ENCODE measurements at regions not wholly inside any gene's neighbourhood (a gene's known extent, or its start where the extent isn't known, plus 50 kb on each side); places are given as distances from the start of the nearest gene placed in this dataset.

GRCh38 chr3:18919158-18919557 is 229.2 kb upstream of the KCNH8 start:
- TF ChIP-seq, protein P1, sequence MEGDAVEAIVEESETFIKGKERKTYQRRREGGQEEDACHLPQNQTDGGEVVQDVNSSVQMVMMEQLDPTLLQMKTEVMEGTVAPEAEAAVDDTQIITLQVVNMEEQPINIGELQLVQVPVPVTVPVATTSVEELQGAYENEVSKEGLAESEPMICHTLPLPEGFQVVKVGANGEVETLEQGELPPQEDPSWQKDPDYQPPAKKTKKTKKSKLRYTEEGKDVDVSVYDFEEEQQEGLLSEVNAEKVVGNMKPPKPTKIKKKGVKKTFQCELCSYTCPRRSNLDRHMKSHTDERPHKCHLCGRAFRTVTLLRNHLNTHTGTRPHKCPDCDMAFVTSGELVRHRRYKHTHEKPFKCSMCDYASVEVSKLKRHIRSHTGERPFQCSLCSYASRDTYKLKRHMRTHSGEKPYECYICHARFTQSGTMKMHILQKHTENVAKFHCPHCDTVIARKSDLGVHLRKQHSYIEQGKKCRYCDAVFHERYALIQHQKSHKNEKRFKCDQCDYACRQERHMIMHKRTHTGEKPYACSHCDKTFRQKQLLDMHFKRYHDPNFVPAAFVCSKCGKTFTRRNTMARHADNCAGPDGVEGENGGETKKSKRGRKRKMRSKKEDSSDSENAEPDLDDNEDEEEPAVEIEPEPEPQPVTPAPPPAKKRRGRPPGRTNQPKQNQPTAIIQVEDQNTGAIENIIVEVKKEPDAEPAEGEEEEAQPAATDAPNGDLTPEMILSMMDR (IDR thresholded peaks at IDR 0.05): no peak
- TF ChIP-seq POLR2A (IDR thresholded peaks at IDR 0.05) (no peak), POLR2AphosphoS5 (IDR thresholded peaks at IDR 0.05) (no peak)

Data from sigmoid colon (tissue), 4 donors.